H1 (cell line): ENCODE measurements at regions not wholly inside any gene's neighbourhood (a gene's known extent, or its start where the extent isn't known, plus 50 kb on each side); places are given as distances from the start of the nearest gene placed in this dataset.

Experiments used
- HDAC2 ChIP-seq, 2 experiments: fragments of 300-600 bp in 1 of 2; sonication (generic) in 1 of 2; IDR thresholded peaks; 2 replicates each; pipeline ENCODE4 v1.6.1; 2011 to 2012; ENCODE audit warnings: low read depth in 2 of 2, low read length in 2 of 2, mild to moderate bottlenecking in 2 of 2, moderate library complexity in 2 of 2, borderline replicate concordance in 1 of 2, inconsistent platforms in 1 of 2
- MAFK ChIP-seq: IDR thresholded peaks from 2 replicates; pipeline ENCODE4 v1.6.1; 2012; ENCODE audit warnings: low read depth, mild to moderate bottlenecking, improper control_type of control experiment, low read length
- NRF1 ChIP-seq: IDR thresholded peaks from 2 replicates; pipeline ENCODE4 v1.6.1; 2011; ENCODE audit warnings: mild to moderate bottlenecking, low read depth, low read length, improper control_type of control experiment

GRCh38 chr1:91604632-91605031 lies 104.0 kb downstream of the CDC7 start (continued):
- TF ChIP-seq NRF1 (no peak), HDAC2 (IDR thresholded peaks at IDR 0.05; ENCODE audit: borderline replicate concordance in 1 of 2, low read depth in 2 of 2, low read length in 2 of 2) (no peak), MAFK (no peak)
- TF ChIP-seq, all 59 proteins: peak for 0
